ENCODE measurements at regions not wholly inside any gene's neighbourhood (a gene's known extent, or its start where the extent isn't known, plus 50 kb on each side); places are given as distances from the start of the nearest gene placed in this dataset.
"Not testable (repeated sequence)": the region's sequence is repeated elsewhere in the genome, so short reads cannot be mapped to it uniquely, and the experiment has no call there.

GRCh38 chr1:81738875-81739274 is 61.9 kb upstream of the ADGRL2 start:
- no peak overlapping the region for H3K4me3 ChIP-seq (ENCODE audit: insufficient read depth, low read depth, low read length)
- H3K27ac ChIP-seq (ENCODE audit: insufficient read depth, low read depth, low read length, poor library complexity, severe bottlenecking) = no peak overlapping the region
- H3K36me3 ChIP-seq (ENCODE audit: control insufficient read depth, insufficient read depth, low read length) = no peaks in the 10 kb centered on the region
- H3K9me3 ChIP-seq (ENCODE audit: control insufficient read depth, low read length) = no peaks in the 10 kb centered on the region
- 57 to 58% methylated on average over 1 of the region's 1 CpG for WGBS, 2 experiments
- H3K4me1 ChIP-seq (ENCODE audit: control insufficient read depth, insufficient read depth, low read length) = peaks cover 3% of the 10 kb centered on the region
- no peaks in the 10 kb centered on the region for H3K27me3 ChIP-seq (ENCODE audit: control insufficient read depth, insufficient read depth, low read length, poor library complexity, severe bottlenecking)

- H3K27ac ChIP-seq (ENCODE audit: insufficient read depth, low read depth, low read length, poor library complexity, severe bottlenecking) = no peak overlapping the region
- H3K4me3 ChIP-seq (ENCODE audit: insufficient read depth, low read depth, low read length) = no peak overlapping the region
- H3K27me3 ChIP-seq (ENCODE audit: control insufficient read depth, insufficient read depth, low read length, poor library complexity, severe bottlenecking) = no peaks in the 10 kb centered on the region
- WGBS, 2 experiments = 43 to 59% methylated on average over 1 to 2 of the region's 2 CpGs
- H3K36me3 ChIP-seq (ENCODE audit: control insufficient read depth, insufficient read depth, low read length) = no peaks in the 10 kb centered on the region
- H3K9me3 ChIP-seq (ENCODE audit: control insufficient read depth, low read length) = no peaks in the 10 kb centered on the region
- H3K4me1 ChIP-seq (ENCODE audit: control insufficient read depth, insufficient read depth, low read length) = no peaks in the 10 kb centered on the region
These were observed 67.3 kb upstream of the ADGRL2 start for GRCh38 chr1:81733480-81733879.

GRCh38 chr1:81731989-81732388 is 68.7 kb upstream of the ADGRL2 start:
- no peak overlapping the region for H3K4me3 ChIP-seq (ENCODE audit: insufficient read depth, low read depth, low read length)
- H3K27ac ChIP-seq (ENCODE audit: insufficient read depth, low read depth, low read length, poor library complexity, severe bottlenecking) = no peak overlapping the region
- no peaks in the 10 kb centered on the region for H3K4me1 ChIP-seq (ENCODE audit: control insufficient read depth, insufficient read depth, low read length)
- H3K36me3 ChIP-seq (ENCODE audit: control insufficient read depth, insufficient read depth, low read length) = no peaks in the 10 kb centered on the region
- no peaks in the 10 kb centered on the region for H3K27me3 ChIP-seq (ENCODE audit: control insufficient read depth, insufficient read depth, low read length, poor library complexity, severe bottlenecking)
- no peaks in the 10 kb centered on the region for H3K9me3 ChIP-seq (ENCODE audit: control insufficient read depth, low read length)

GRCh38 chr1:81730881-81731280 is 69.9 kb upstream of the ADGRL2 start:
- no peak overlapping the region for H3K4me3 ChIP-seq (ENCODE audit: insufficient read depth, low read depth, low read length)

GRCh38 chr1:81730299-81730698 is 70.4 kb upstream of the ADGRL2 start:
- H3K9me3 ChIP-seq (ENCODE audit: control insufficient read depth, low read length); H3K36me3 ChIP-seq (ENCODE audit: control insufficient read depth, insufficient read depth, low read length); H3K27me3 ChIP-seq (ENCODE audit: control insufficient read depth, insufficient read depth, low read length, poor library complexity, severe bottlenecking); H3K4me3 ChIP-seq (ENCODE audit: insufficient read depth, low read depth, low read length); H3K27ac ChIP-seq (ENCODE audit: insufficient read depth, low read depth, low read length, poor library complexity, severe bottlenecking); H3K4me1 ChIP-seq (ENCODE audit: control insufficient read depth, insufficient read depth, low read length): not testable (repeated sequence)
- 88 to 93% methylated on average over 7 of the region's 7 CpGs for WGBS, 2 experiments

More at GRCh38 chr1:81730881-81731280, 69.9 kb upstream of the ADGRL2 start:
- Histone ChIP-seq H3K27me3 (ENCODE audit: control insufficient read depth, insufficient read depth, low read length, poor library complexity, severe bottlenecking) (no peaks in the 10 kb centered on the region), H3K9me3 (ENCODE audit: control insufficient read depth, low read length) (no peaks in the 10 kb centered on the region), H3K27ac (ENCODE audit: insufficient read depth, low read depth, low read length, poor library complexity, severe bottlenecking) (no peak overlapping the region), H3K4me1 (ENCODE audit: control insufficient read depth, insufficient read depth, low read length) (no peaks in the 10 kb centered on the region), H3K36me3 (ENCODE audit: control insufficient read depth, insufficient read depth, low read length) (no peaks in the 10 kb centered on the region)
- WGBS, 2 experiments = 100% methylated on average over 1 of the region's 1 CpG

- 87% methylated on average over 2 of the region's 2 CpGs for WGBS, 2 experiments
- Histone ChIP-seq H3K27me3 (ENCODE audit: control insufficient read depth, insufficient read depth, low read length, poor library complexity, severe bottlenecking) (no peaks in the 10 kb centered on the region), H3K4me3 (ENCODE audit: insufficient read depth, low read depth, low read length) (no peak overlapping the region), H3K9me3 (ENCODE audit: control insufficient read depth, low read length) (no peaks in the 10 kb centered on the region), H3K4me1 (ENCODE audit: control insufficient read depth, insufficient read depth, low read length) (no peaks in the 10 kb centered on the region), H3K36me3 (ENCODE audit: control insufficient read depth, insufficient read depth, low read length) (no peaks in the 10 kb centered on the region), H3K27ac (ENCODE audit: insufficient read depth, low read depth, low read length, poor library complexity, severe bottlenecking) (no peak overlapping the region)
These were observed 70.9 kb upstream of the ADGRL2 start for GRCh38 chr1:81729818-81730217.

GRCh38 chr1:81729239-81729638 is 71.5 kb upstream of the ADGRL2 start:
- no peak overlapping the region for H3K4me3 ChIP-seq (ENCODE audit: insufficient read depth, low read depth, low read length)
- no peaks in the 10 kb centered on the region for H3K36me3 ChIP-seq (ENCODE audit: control insufficient read depth, insufficient read depth, low read length)

GRCh38 chr1:81725823-81726222 is 74.9 kb upstream of the ADGRL2 start:
- Histone ChIP-seq H3K9me3 (ENCODE audit: control insufficient read depth, low read length) (no peaks in the 10 kb centered on the region), H3K36me3 (ENCODE audit: control insufficient read depth, insufficient read depth, low read length) (no peaks in the 10 kb centered on the region), H3K27ac (ENCODE audit: insufficient read depth, low read depth, low read length, poor library complexity, severe bottlenecking) (no peak overlapping the region), H3K4me1 (ENCODE audit: control insufficient read depth, insufficient read depth, low read length) (no peaks in the 10 kb centered on the region), H3K4me3 (ENCODE audit: insufficient read depth, low read depth, low read length) (no peak overlapping the region), H3K27me3 (ENCODE audit: control insufficient read depth, insufficient read depth, low read length, poor library complexity, severe bottlenecking) (no peaks in the 10 kb centered on the region)
- WGBS, 2 experiments = 88 to 95% methylated on average over 8 of the region's 8 CpGs

More at GRCh38 chr1:81729239-81729638, 71.5 kb upstream of the ADGRL2 start:
- Histone ChIP-seq H3K27me3 (ENCODE audit: control insufficient read depth, insufficient read depth, low read length, poor library complexity, severe bottlenecking) (no peaks in the 10 kb centered on the region), H3K27ac (ENCODE audit: insufficient read depth, low read depth, low read length, poor library complexity, severe bottlenecking) (no peak overlapping the region), H3K9me3 (ENCODE audit: control insufficient read depth, low read length) (no peaks in the 10 kb centered on the region), H3K4me1 (ENCODE audit: control insufficient read depth, insufficient read depth, low read length) (no peaks in the 10 kb centered on the region)

- not testable (repeated sequence) for H3K36me3 ChIP-seq (ENCODE audit: control insufficient read depth, insufficient read depth, low read length); H3K4me1 ChIP-seq (ENCODE audit: control insufficient read depth, insufficient read depth, low read length); H3K4me3 ChIP-seq (ENCODE audit: insufficient read depth, low read depth, low read length); H3K9me3 ChIP-seq (ENCODE audit: control insufficient read depth, low read length); H3K27me3 ChIP-seq (ENCODE audit: control insufficient read depth, insufficient read depth, low read length, poor library complexity, severe bottlenecking); H3K27ac ChIP-seq (ENCODE audit: insufficient read depth, low read depth, low read length, poor library complexity, severe bottlenecking)
- 90 to 94% methylated on average over 6 of the region's 6 CpGs for WGBS, 2 experiments
These were observed 78.0 kb upstream of the ADGRL2 start for GRCh38 chr1:81722631-81723328.

- H3K27me3 ChIP-seq (ENCODE audit: control insufficient read depth, insufficient read depth, low read length, poor library complexity, severe bottlenecking); H3K36me3 ChIP-seq (ENCODE audit: control insufficient read depth, insufficient read depth, low read length); H3K4me3 ChIP-seq (ENCODE audit: insufficient read depth, low read depth, low read length); H3K27ac ChIP-seq (ENCODE audit: insufficient read depth, low read depth, low read length, poor library complexity, severe bottlenecking); H3K9me3 ChIP-seq (ENCODE audit: control insufficient read depth, low read length); H3K4me1 ChIP-seq (ENCODE audit: control insufficient read depth, insufficient read depth, low read length): not testable (repeated sequence)
- 85 to 90% methylated on average over 5 to 8 of the region's 8 CpGs for WGBS, 2 experiments
These were observed 80.5 kb upstream of the ADGRL2 start for GRCh38 chr1:81720256-81720655.

- no peak overlapping the region for H3K27ac ChIP-seq (ENCODE audit: insufficient read depth, low read depth, low read length, poor library complexity, severe bottlenecking)
These were observed 83.5 kb upstream of the ADGRL2 start for GRCh38 chr1:81717230-81717629.

More at GRCh38 chr1:81717230-81717629, 83.5 kb upstream of the ADGRL2 start:
- no peaks in the 10 kb centered on the region for H3K4me1 ChIP-seq (ENCODE audit: control insufficient read depth, insufficient read depth, low read length)
- no peaks in the 10 kb centered on the region for H3K27me3 ChIP-seq (ENCODE audit: control insufficient read depth, insufficient read depth, low read length, poor library complexity, severe bottlenecking)
- H3K4me3 ChIP-seq (ENCODE audit: insufficient read depth, low read depth, low read length) = no peak overlapping the region
- WGBS, 2 experiments = 92 to 95% methylated on average over 1 of the region's 1 CpG
- H3K36me3 ChIP-seq (ENCODE audit: control insufficient read depth, insufficient read depth, low read length) = no peaks in the 10 kb centered on the region
- H3K9me3 ChIP-seq (ENCODE audit: control insufficient read depth, low read length) = no peaks in the 10 kb centered on the region
